HEK293 (cell line): ENCODE measurements at regions not wholly inside any gene's neighbourhood (a gene's known extent, or its start where the extent isn't known, plus 50 kb on each side); places are given as distances from the start of the nearest gene placed in this dataset.
A peak's percentile ranks its signal among the peaks of the same experiment; 100 is the strongest.

ENCODE experiments used
- CTCF ChIA-PET: fragments of 350-600 bp; formaldehyde crosslinking; extraction: SDS; loops from one replicate; lab custom pipeline; 2021; ENCODE audit warnings: antibody characterized with exemption; lab: Yijun Ruan, JAX
- POLR2A ChIA-PET: fragments of 300-600 bp; formaldehyde crosslinking; extraction: SDS; loops from one replicate; lab custom pipeline; 2020; ENCODE audit warnings: antibody characterized with exemption, inconsistent platforms; lab: Yijun Ruan, JAX
- H3K27ac ChIP-seq: fragments of 200-500 bp; sonication (Bioruptor generic); 2 replicates; pipeline ENCODE4 v1.5.1; 2014; ENCODE audit warnings: low read depth, low read length, control low read depth, inconsistent platforms; ENCODE audit errors: extremely low read depth
- H3K36me3 ChIP-seq, 2 experiments: fragments of 200-500 bp in 1 of 2; sonication (Bioruptor generic) in 1 of 2; 1 replicate in 1 of 2; 2 replicates in 1 of 2; pipeline ENCODE4 v1.5.1; 2014 to 2017; ENCODE audit warnings: inconsistent platforms in 2 of 2, low read length in 2 of 2; ENCODE audit not compliant: control insufficient read depth in 2 of 2, insufficient read depth in 1 of 2
- H3K4me1 ChIP-seq: fragments of 200-500 bp; sonication (Bioruptor generic); 2 replicates; pipeline ENCODE4 v1.5.1; 2014; ENCODE audit warnings: mild to moderate bottlenecking, low read length, inconsistent platforms; ENCODE audit not compliant: control insufficient read depth, insufficient read depth
- H3K4me3 ChIP-seq: 2 replicates; pipeline ENCODE4 v1.5.1; 2011; ENCODE audit warnings: low read depth, mild to moderate bottlenecking, control low read depth, low read length, moderate library complexity
- H3K9me3 ChIP-seq: fragments of 200-500 bp; sonication (Bioruptor generic); 2 replicates; pipeline ENCODE4 v1.5.1; 2014; ENCODE audit warnings: low read depth, low read length, inconsistent platforms; ENCODE audit not compliant: control insufficient read depth, insufficient read depth
- GLIS2 ChIP-seq: fragments of 450-650 bp; formaldehyde crosslinking; IDR thresholded peaks from 2 replicates; pipeline ENCODE4 v1.5.1; 2016; ENCODE audit warnings: missing biosample characterization, missing genetic modification characterization
- OSR2 ChIP-seq: fragments of 450-650 bp; formaldehyde crosslinking; IDR thresholded peaks from 2 replicates; pipeline ENCODE4 v1.5.1; 2016; ENCODE audit warnings: missing biosample characterization, missing genetic modification characterization
- OVOL3 ChIP-seq: fragments of 450-650 bp; formaldehyde crosslinking; IDR thresholded peaks from 2 replicates; pipeline ENCODE4 v1.5.1; 2016; ENCODE audit warnings: missing biosample characterization, missing genetic modification characterization
- ZBTB21 ChIP-seq: fragments of 450-650 bp; formaldehyde crosslinking; IDR thresholded peaks from 2 replicates; pipeline ENCODE4 v1.5.1; 2017; ENCODE audit warnings: missing biosample characterization, missing genetic modification characterization
- ZBTB7A ChIP-seq: fragments of 450-650 bp; formaldehyde crosslinking; IDR thresholded peaks from 2 replicates; pipeline ENCODE4 v1.5.1; 2016; ENCODE audit warnings: low read depth, missing biosample characterization, missing genetic modification characterization
- ZFP37 ChIP-seq: fragments of 450-650 bp; formaldehyde crosslinking; IDR thresholded peaks from 2 replicates; pipeline ENCODE4 v1.5.1; 2016; ENCODE audit warnings: missing biosample characterization, missing genetic modification characterization
- ZNF10 ChIP-seq: fragments of 450-650 bp; formaldehyde crosslinking; IDR thresholded peaks from 2 replicates; pipeline ENCODE4 v1.5.1; 2017; ENCODE audit warnings: missing biosample characterization, missing genetic modification characterization
- ZNF169 ChIP-seq: fragments of 450-650 bp; formaldehyde crosslinking; IDR thresholded peaks from 2 replicates; pipeline ENCODE4 v1.5.1; 2016; ENCODE audit warnings: missing biosample characterization, missing genetic modification characterization
- ZNF174 ChIP-seq: fragments of 450-650 bp; formaldehyde crosslinking; IDR thresholded peaks from 2 replicates; pipeline ENCODE4 v1.5.0; 2017; ENCODE audit warnings: missing biosample characterization, mild to moderate bottlenecking, missing genetic modification characterization
- ZNF223 ChIP-seq: fragments of 450-650 bp; formaldehyde crosslinking; IDR thresholded peaks from 2 replicates; pipeline ENCODE4 v1.5.1; 2016; ENCODE audit warnings: missing biosample characterization, missing genetic modification characterization
- ZNF341 ChIP-seq: fragments of 450-650 bp; formaldehyde crosslinking; IDR thresholded peaks from 2 replicates; pipeline ENCODE4; 2016; ENCODE audit warnings: low read depth, missing biosample characterization, missing genetic modification characterization
- ZNF366 ChIP-seq: fragments of 450-650 bp; formaldehyde crosslinking; conservative IDR thresholded peaks from 2 replicates; pipeline ENCODE4 v1.5.1; 2016; ENCODE audit warnings: missing biosample characterization, missing genetic modification characterization
- ZNF404 ChIP-seq: fragments of 450-650 bp; formaldehyde crosslinking; IDR thresholded peaks from 2 replicates; pipeline ENCODE4 v1.5.1; 2017; ENCODE audit warnings: missing biosample characterization, missing genetic modification characterization
- ZNF48 ChIP-seq: fragments of 450-650 bp; formaldehyde crosslinking; IDR thresholded peaks from 2 replicates; pipeline ENCODE4 v1.5.1; 2016; ENCODE audit warnings: missing biosample characterization, missing genetic modification characterization
- ZNF501 ChIP-seq: fragments of 450-650 bp; formaldehyde crosslinking; IDR thresholded peaks from 2 replicates; pipeline ENCODE4 v1.5.1; 2016; ENCODE audit warnings: missing biosample characterization, missing genetic modification characterization
- ZNF530 ChIP-seq: fragments of 450-650 bp; formaldehyde crosslinking; IDR thresholded peaks from 2 replicates; pipeline ENCODE4 v1.5.1; 2016; ENCODE audit warnings: low read depth, missing biosample characterization, missing genetic modification characterization
- ZNF596 ChIP-seq: fragments of 450-650 bp; IDR thresholded peaks from 2 replicates; pipeline ENCODE4 v1.5.0; 2018; ENCODE audit warnings: missing biosample characterization, mild to moderate bottlenecking, missing genetic modification characterization, moderate library complexity
- TF ChIP-seq, protein P1 (sequence below): fragments of 450-650 bp; formaldehyde crosslinking; IDR thresholded peaks from 2 replicates; pipeline ENCODE4 v1.5.1; 2016; ENCODE audit warnings: missing biosample characterization, missing genetic modification characterization
- TF ChIP-seq, protein P2 (sequence below): fragments of 450-650 bp; formaldehyde crosslinking; IDR thresholded peaks from 2 replicates; pipeline ENCODE4 v1.5.1; 2017; ENCODE audit warnings: missing biosample characterization, missing genetic modification characterization

DNA sequence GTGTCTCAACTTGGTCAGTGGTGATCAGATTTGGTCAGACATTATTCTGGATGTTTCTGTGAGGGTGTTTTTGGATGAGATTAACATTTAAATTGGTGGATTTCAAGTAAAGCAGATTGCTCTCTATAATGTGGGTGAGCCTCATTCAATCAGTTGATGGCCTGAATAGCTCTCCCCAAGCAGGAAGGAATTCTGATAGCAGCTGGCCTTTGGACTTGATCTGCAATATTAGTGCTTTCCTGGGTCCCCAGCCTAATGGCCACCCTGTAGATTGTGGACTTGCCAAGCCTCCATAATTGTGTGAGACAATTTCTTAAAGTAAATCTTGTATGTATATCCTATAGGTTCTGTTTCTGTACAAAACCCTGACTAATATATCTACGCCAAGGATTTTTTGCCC is 153.9 kb upstream of the TBL1XR1 start:
- TF ChIP-seq ZNF10 (tag by site-specific recombination) (peak; percentile 58; the same call in 1 of the 2 replicates), ZNF366 (tag by site-specific recombination) (no peak)
- TF ChIP-seq, all 188 proteins: peak for 1
- Histone ChIP-seq H3K9me3 (no peaks in the 10 kb centered on the region), H3K27ac (no peak overlapping the region), H3K36me3 (no peaks in the 10 kb centered on the region), H3K4me1 (no peaks in the 10 kb centered on the region), H3K4me3 (no peak overlapping the region)
- POLR2A ChIA-PET = no interaction called here
- CTCF ChIA-PET = no interaction called here

DNA sequence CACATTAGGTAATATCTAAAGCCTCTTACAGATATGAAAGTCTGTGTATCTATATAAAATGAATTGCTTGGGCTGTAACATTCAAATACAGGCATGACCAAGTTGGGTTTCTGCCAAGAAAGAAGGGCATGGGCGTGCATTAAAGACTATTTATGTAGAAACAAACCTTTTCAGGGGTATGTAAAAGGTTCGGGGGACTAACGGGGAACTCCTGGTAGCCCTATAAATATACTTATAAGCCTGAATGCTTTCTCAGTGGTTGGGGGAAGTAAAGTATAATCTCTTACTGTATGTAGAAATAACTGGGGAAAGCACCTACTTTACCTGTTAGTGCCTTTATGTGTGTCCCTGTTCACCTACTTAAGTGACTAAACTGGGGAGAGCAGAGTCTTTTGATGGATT is 154.5 kb upstream of the TBL1XR1 start:
- TF ChIP-seq ZBTB21 (tag by site-specific recombination) (no peak), ZBTB7A (tag by site-specific recombination) (no peak), ZNF48 (no peak), ZNF404 (tag by site-specific recombination) (no peak), ZFP37 (tag by site-specific recombination) (no peak), ZNF10 (tag by site-specific recombination) (no peak)
- ChIA-PET CTCF (no interaction called here), POLR2A (no interaction called here)
- H3K4me1 ChIP-seq = no peaks in the 10 kb centered on the region
- no peaks in the 10 kb centered on the region for H3K9me3 ChIP-seq
- no peak overlapping the region for H3K4me3 ChIP-seq
- no peaks in the 10 kb centered on the region for H3K36me3 ChIP-seq
- no peak overlapping the region for H3K27ac ChIP-seq

DNA sequence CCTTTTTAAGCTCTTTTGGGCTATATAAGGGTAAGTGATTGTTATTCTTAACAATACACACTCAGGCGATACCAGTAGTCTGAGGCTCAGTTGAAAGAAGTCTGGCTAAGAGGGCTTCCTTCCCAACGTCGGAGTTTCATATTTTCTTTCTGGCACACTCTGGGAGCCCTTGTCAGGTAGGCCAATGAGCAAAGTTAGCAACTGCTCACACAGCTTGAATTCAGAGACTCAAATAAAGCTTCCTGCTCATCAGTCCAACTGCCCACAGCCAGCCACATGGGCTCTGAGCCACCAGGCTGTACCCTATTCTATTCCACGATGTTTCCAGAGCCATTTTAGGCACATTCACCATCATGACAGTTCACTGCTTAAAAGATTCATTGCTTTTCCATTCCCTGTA is 155.1 kb upstream of the TBL1XR1 start:
- no peak for TF ChIP-seq ZNF530 (tag by site-specific recombination)
- no peak for TF ChIP-seq ZNF174 (tag by site-specific recombination)
- no peak for TF ChIP-seq ZNF169 (tag by site-specific recombination)
- TF ChIP-seq ZNF341 (tag by site-specific recombination) = no peak
- no peak for TF ChIP-seq ZNF501 (tag by site-specific recombination)
- TF ChIP-seq, protein P1, sequence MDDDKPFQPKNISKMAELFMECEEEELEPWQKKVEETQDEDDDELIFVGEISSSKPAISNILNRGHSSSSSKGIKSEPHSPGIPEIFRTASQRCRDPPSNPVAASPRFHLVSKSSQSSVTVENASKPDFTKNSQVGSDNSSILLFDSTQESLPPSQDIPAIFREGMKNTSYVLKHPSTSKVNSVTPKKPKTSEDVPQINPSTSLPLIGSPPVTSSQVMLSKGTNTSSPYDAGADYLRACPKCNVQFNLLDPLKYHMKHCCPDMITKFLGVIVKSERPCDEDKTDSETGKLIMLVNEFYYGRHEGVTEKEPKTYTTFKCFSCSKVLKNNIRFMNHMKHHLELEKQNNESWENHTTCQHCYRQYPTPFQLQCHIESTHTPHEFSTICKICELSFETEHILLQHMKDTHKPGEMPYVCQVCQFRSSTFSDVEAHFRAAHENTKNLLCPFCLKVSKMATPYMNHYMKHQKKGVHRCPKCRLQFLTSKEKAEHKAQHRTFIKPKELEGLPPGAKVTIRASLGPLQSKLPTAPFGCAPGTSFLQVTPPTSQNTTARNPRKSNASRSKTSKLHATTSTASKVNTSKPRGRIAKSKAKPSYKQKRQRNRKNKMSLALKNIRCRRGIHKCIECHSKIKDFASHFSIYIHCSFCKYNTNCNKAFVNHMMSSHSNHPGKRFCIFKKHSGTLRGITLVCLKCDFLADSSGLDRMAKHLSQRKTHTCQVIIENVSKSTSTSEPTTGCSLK = no peak
- TF ChIP-seq, protein P2, sequence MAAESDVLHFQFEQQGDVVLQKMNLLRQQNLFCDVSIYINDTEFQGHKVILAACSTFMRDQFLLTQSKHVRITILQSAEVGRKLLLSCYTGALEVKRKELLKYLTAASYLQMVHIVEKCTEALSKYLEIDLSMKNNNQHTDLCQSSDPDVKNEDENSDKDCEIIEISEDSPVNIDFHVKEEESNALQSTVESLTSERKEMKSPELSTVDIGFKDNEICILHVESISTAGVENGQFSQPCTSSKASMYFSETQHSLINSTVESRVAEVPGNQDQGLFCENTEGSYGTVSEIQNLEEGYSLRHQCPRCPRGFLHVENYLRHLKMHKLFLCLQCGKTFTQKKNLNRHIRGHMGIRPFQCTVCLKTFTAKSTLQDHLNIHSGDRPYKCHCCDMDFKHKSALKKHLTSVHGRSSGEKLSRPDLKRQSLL (tag by site-specific recombination) = no peak
- TF ChIP-seq GLIS2 (tag by site-specific recombination) = no peak
- ChIA-PET POLR2A (no interaction called here), CTCF (no interaction called here)
- Histone ChIP-seq H3K9me3 (no peaks in the 10 kb centered on the region), H3K27ac (no peak overlapping the region), H3K4me1 (no peaks in the 10 kb centered on the region), H3K4me3 (no peak overlapping the region), H3K36me3 (no peaks in the 10 kb centered on the region)

GRCh38 chr3:177353140-177353539 is 155.9 kb upstream of the TBL1XR1 start:
- Histone ChIP-seq H3K4me1 (no peaks in the 10 kb centered on the region), H3K36me3 (no peaks in the 10 kb centered on the region), H3K27ac (no peak overlapping the region), H3K4me3 (no peak overlapping the region), H3K9me3 (no peaks in the 10 kb centered on the region)
- ChIA-PET POLR2A (no interaction called here), CTCF (no interaction called here)
- TF ChIP-seq OSR2 (tag by site-specific recombination) (no peak), ZNF223 (tag by site-specific recombination) (no peak), ZNF596 (tag by site-specific recombination) (no peak), OVOL3 (tag by site-specific recombination) (no peak)
